ENCODE measurements at regions not wholly inside any gene's neighbourhood (a gene's known extent, or its start where the extent isn't known, plus 50 kb on each side); places are given as distances from the start of the nearest gene placed in this dataset.

DNA sequence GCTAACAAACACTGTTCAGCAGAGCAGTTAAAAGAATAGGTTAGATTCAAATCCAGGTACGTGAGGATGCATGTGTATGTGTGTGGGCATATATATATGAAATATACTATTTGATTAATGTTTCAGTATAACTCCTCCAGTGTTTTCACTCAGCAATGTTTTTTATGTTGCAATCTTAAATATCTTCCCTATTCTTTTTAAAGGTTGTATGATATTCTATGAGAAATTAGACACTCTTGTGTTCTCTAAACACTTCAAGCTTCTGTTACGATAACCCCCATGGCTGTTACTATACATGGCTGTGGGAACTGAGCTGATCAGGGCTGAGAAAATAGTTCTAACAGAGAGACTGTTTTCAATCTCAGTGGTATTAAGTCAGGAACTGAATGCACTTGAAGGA lies 421.0 kb downstream of the CBLN4 start:
- TF ChIP-seq, protein P1, sequence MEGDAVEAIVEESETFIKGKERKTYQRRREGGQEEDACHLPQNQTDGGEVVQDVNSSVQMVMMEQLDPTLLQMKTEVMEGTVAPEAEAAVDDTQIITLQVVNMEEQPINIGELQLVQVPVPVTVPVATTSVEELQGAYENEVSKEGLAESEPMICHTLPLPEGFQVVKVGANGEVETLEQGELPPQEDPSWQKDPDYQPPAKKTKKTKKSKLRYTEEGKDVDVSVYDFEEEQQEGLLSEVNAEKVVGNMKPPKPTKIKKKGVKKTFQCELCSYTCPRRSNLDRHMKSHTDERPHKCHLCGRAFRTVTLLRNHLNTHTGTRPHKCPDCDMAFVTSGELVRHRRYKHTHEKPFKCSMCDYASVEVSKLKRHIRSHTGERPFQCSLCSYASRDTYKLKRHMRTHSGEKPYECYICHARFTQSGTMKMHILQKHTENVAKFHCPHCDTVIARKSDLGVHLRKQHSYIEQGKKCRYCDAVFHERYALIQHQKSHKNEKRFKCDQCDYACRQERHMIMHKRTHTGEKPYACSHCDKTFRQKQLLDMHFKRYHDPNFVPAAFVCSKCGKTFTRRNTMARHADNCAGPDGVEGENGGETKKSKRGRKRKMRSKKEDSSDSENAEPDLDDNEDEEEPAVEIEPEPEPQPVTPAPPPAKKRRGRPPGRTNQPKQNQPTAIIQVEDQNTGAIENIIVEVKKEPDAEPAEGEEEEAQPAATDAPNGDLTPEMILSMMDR (conservative IDR thresholded peaks at IDR 0.05; ENCODE audit: low read depth, low read length): no peak
- no peak for DNase-seq (ENCODE audit: low read depth)
- no peak overlapping the region for H3K4me3 ChIP-seq (ENCODE audit: low read depth, low read length)

DNA sequence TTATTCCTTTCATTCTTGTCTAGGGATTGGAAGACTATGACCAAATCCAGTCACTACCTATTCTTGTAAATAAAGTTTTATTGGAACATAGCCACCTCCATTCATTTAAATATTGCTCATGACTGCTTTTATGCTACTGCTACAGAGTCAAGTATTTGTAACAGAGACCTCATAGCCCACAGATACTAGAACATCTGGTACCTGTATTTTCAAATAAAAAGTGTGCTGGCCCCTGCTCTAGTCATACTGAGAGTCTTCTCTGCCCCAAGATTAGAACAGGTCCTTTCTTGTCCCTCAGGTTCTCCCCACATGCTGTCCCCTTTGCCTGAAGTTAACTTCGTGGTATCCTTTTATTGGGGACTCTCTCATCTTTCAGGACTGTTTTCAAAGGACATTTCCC lies 422.3 kb downstream of the CBLN4 start:
- no peak overlapping the region for H3K4me3 ChIP-seq (ENCODE audit: low read depth, low read length)
- DNase-seq (ENCODE audit: low read depth): no peak
- TF ChIP-seq, protein P1 (conservative IDR thresholded peaks at IDR 0.05; ENCODE audit: low read depth, low read length): no peak

DNA sequence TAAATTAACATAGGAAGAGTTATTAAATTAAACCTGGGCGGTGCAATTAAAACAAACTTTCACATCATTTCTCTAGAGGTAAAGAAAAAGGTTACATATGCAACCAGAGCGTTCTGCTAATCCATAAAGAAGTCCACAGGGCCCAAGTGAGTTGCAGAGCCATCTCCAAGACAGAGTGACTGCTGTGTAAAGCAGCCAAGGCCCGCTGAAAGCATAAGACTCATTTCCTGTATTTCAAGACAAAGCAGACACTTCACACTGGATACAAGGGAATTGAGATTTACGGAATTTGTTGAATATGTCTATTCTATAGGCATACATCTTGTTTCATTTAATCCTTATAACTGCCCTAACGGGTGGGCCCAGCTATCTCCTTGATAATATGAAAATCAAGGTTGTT lies 422.8 kb downstream of the CBLN4 start:
- TF ChIP-seq, protein P1 (conservative IDR thresholded peaks at IDR 0.05; ENCODE audit: low read depth, low read length): no peak
- DNase-seq (ENCODE audit: low read depth): no peak
- H3K4me3 ChIP-seq (ENCODE audit: low read depth, low read length): no peak overlapping the region

DNA sequence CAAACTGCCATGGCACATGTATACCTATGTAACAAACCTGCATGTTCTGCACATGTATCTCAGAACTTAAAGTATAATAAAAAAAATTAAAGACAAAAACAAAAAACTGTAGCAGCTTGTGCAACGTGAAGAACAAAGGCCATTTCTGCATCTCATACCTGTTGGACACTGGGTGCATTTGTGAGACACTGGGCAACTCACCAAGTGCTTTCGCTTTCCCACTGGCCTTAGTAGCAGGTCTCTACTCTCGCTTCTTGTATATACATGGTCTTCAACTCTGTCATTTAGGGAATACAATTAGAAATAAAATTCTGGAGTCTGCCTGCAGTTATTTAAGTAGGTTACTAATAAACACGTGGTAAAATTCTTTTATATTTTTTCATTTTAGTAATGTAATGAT lies 423.8 kb downstream of the CBLN4 start:
- no peak for DNase-seq (ENCODE audit: low read depth)
- no peak overlapping the region for H3K4me3 ChIP-seq (ENCODE audit: low read depth, low read length)
- TF ChIP-seq, protein P1 (conservative IDR thresholded peaks at IDR 0.05; ENCODE audit: low read depth, low read length): no peak

DNA sequence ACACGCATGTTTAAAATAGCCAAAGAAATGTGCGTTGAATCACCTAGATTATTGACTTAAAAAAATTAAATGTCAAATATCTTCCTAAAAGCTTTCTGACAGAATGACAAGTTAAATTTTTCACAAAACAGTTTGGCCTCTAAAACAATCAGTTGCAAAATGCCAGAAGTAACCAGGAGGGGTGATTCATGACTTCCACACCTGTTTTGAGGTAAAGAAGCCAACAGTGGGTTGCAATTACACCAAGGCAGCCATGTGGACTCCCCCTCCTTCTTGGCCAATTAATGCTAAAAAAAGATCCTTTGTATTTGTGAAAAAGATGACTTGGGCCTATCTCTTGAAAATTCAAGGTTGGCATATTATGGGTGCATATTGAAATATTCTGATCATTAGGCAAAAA lies 424.8 kb downstream of the CBLN4 start:
- H3K4me3 ChIP-seq (ENCODE audit: low read depth, low read length): no peak overlapping the region
- TF ChIP-seq, protein P1 (conservative IDR thresholded peaks at IDR 0.05; ENCODE audit: low read depth, low read length): no peak
- DNase-seq (ENCODE audit: low read depth): no peak

DNA sequence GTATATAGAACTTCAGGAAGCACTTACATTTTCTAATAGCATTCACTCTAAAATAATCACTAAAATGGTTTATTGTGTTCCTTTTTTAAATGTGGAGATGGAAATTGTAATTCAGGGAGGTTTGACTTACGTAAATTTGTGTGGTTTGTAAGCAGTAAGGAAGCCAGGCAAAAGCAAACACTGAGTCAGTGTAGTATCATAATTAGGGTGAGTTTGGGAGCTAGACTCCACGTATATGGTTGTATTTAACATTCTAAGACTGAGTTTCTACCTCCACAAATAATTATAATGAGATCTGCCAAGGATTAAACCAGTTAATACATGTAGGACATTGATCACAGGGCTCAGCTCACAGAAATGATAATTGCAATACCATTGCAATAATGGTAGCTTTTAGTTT lies 425.5 kb downstream of the CBLN4 start:
- H3K4me3 ChIP-seq (ENCODE audit: low read depth, low read length): no peak overlapping the region
- DNase-seq (ENCODE audit: low read depth): no peak
- TF ChIP-seq, protein P1 (conservative IDR thresholded peaks at IDR 0.05; ENCODE audit: low read depth, low read length): no peak

DNA sequence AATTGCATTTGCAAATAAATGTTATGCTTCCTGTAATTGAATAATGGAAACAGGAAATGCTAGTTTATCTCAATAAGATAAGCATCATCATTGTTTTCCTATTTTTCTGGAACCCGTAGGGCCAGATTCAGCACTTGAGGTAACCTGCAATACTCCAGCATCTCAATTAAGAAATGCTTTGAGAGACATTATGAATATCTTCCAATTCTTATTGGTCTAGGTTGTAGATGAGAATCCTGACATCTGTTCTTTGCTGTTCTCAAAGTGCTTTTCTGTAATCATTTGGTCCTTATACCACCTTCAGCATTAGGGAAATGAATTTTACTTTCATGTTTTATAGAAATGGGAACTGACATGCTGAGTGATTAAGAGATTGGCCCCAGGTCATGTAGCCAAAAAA lies 428.3 kb downstream of the CBLN4 start:
- H3K4me3 ChIP-seq (ENCODE audit: low read depth, low read length): no peak overlapping the region
- TF ChIP-seq, protein P1 (conservative IDR thresholded peaks at IDR 0.05; ENCODE audit: low read depth, low read length): no peak
- no peak for DNase-seq (ENCODE audit: low read depth)

All from epithelial cell of proximal tubule (primary cell).